ENCODE measurements at regions not wholly inside any gene's neighbourhood (a gene's known extent, or its start where the extent isn't known, plus 50 kb on each side); places are given as distances from the start of the nearest gene placed in this dataset.

GRCh38 chr20:43300901-43301300 lies 111.2 kb upstream of the PTPRT start:
- peaks cover 0 to 6% of the 10 kb centered on the region in 2 donors for H3K9me3 ChIP-seq
- no peak for TF ChIP-seq POLR2AphosphoS5 (IDR thresholded peaks at IDR 0.05)
- no peak for TF ChIP-seq POLR2A (IDR thresholded peaks at IDR 0.05)
- no peak for TF ChIP-seq CTCF (IDR thresholded peaks at IDR 0.05)
- H3K36me3 ChIP-seq: no peaks in the 10 kb centered on the region
- H3K27me3 ChIP-seq: no peaks in the 10 kb centered on the region
- intact Hi-C loops (cut with DNase I; ENCODE audit: low total_unique reads): loop anchor here (2.0 kb wide), 1 partner anchor 48 kb away; no protein-coding TSS in a partner anchor
- no peaks in the 10 kb centered on the region for H3K4me1 ChIP-seq
- H3K4me3 ChIP-seq: no peak overlapping the region
- H3K27ac ChIP-seq: no peak overlapping the region
- no peak for DNase-seq (ENCODE audit: low spot score in 2 of 2)

- no peak overlapping the region for H3K27ac ChIP-seq
- H3K36me3 ChIP-seq: no peaks in the 10 kb centered on the region
- intact Hi-C loops (cut with DNase I; ENCODE audit: low total_unique reads): no loop called here
- H3K4me1 ChIP-seq: no peaks in the 10 kb centered on the region
- DNase-seq (ENCODE audit: low spot score in 2 of 2): no peak
- H3K27me3 ChIP-seq: peaks cover 0 to 4% of the 10 kb centered on the region in 2 donors
- no peak overlapping the region for H3K4me3 ChIP-seq
- TF ChIP-seq POLR2AphosphoS5 (IDR thresholded peaks at IDR 0.05) (no peak), CTCF (IDR thresholded peaks at IDR 0.05) (no peak), POLR2A (IDR thresholded peaks at IDR 0.05) (no peak)
- H3K9me3 ChIP-seq: peaks cover 0 to 6% of the 10 kb centered on the region in 2 donors
Observed at GRCh38 chr20:43295781-43296180, 106.1 kb upstream of the PTPRT start.

- H3K4me3 ChIP-seq: no peak overlapping the region
- H3K9me3 ChIP-seq: peaks cover 0 to 6% of the 10 kb centered on the region in 2 donors
- TF ChIP-seq POLR2A (IDR thresholded peaks at IDR 0.05) (no peak), POLR2AphosphoS5 (IDR thresholded peaks at IDR 0.05) (no peak), CTCF (IDR thresholded peaks at IDR 0.05) (no peak)
- no peaks in the 10 kb centered on the region for H3K36me3 ChIP-seq
- no peak for DNase-seq (ENCODE audit: low spot score in 2 of 2)
- intact Hi-C loops (cut with DNase I; ENCODE audit: low total_unique reads): no loop called here
- peaks cover 0 to 4% of the 10 kb centered on the region in 2 donors for H3K27me3 ChIP-seq
- H3K4me1 ChIP-seq: no peaks in the 10 kb centered on the region
- H3K27ac ChIP-seq: no peak overlapping the region
Observed at GRCh38 chr20:43295263-43295662, 105.6 kb upstream of the PTPRT start.

- Histone ChIP-seq H3K9me3 (peaks cover 0 to 6% of the 10 kb centered on the region in 2 donors), H3K4me1 (no peaks in the 10 kb centered on the region), H3K36me3 (no peaks in the 10 kb centered on the region), H3K4me3 (no peak overlapping the region), H3K27ac (no peak overlapping the region), H3K27me3 (peaks cover 0 to 4% of the 10 kb centered on the region in 2 donors)
- intact Hi-C loops (cut with DNase I; ENCODE audit: low total_unique reads): no loop called here
- DNase-seq (ENCODE audit: low spot score in 2 of 2): no peak
- no peak for TF ChIP-seq CTCF (IDR thresholded peaks at IDR 0.05)
- TF ChIP-seq POLR2AphosphoS5 (IDR thresholded peaks at IDR 0.05): no peak
- TF ChIP-seq POLR2A (IDR thresholded peaks at IDR 0.05): no peak
Observed at GRCh38 chr20:43294031-43294430, 104.3 kb upstream of the PTPRT start.

GRCh38 chr20:43293068-43293786 lies 103.5 kb upstream of the PTPRT start:
- Histone ChIP-seq H3K36me3 (no peaks in the 10 kb centered on the region), H3K9me3 (peaks cover 0 to 6% of the 10 kb centered on the region in 2 donors), H3K27me3 (peaks cover 0 to 4% of the 10 kb centered on the region in 2 donors), H3K27ac (no peak overlapping the region), H3K4me1 (no peaks in the 10 kb centered on the region), H3K4me3 (no peak overlapping the region)
- no peak for DNase-seq (ENCODE audit: low spot score in 2 of 2)
- TF ChIP-seq POLR2AphosphoS5 (IDR thresholded peaks at IDR 0.05) (no peak), CTCF (IDR thresholded peaks at IDR 0.05) (no peak), POLR2A (IDR thresholded peaks at IDR 0.05) (no peak)
- intact Hi-C loops (cut with DNase I; ENCODE audit: low total_unique reads): no loop called here
